A673 (cell line): ENCODE measurements at regions not wholly inside any gene's neighbourhood (a gene's known extent, or its start where the extent isn't known, plus 50 kb on each side); places are given as distances from the start of the nearest gene placed in this dataset.

Experiments
- BruUV-seq: library from RNA; stranded (reverse); fragments of 400-500 nt; replicated peaks from 2 replicates; lab custom pipeline; 2021; lab: Mats Ljungman, UMichigan
- CTCF ChIA-PET: fragments of 300-600 bp; sonication (Branson Sonifier 250); formaldehyde crosslinking; loops from one replicate; lab custom pipeline; 2022; ENCODE audit warnings: antibody characterized with exemption; lab: Charles Lee
- POLR2A ChIA-PET: fragments of 300-600 bp; sonication (Branson Sonifier 250); formaldehyde crosslinking; loops from one replicate; lab custom pipeline; 2022; ENCODE audit warnings: antibody characterized with exemption; ENCODE audit not compliant: low non-redundant PET; lab: Charles Lee
- DNase-seq: peaks from one replicate; pipeline ENCODE4 v3.0.0-alpha.2; 2015; ENCODE audit warnings: low spot score
- H3K27ac ChIP-seq: fragments of 200-600 bp; sonication (generic); 2 replicates; pipeline ENCODE4 v1.5.1; 2016; ENCODE audit warnings: mixed run types, low read depth, mild to moderate bottlenecking, mixed read lengths, antibody characterized with exemption, low read length; ENCODE audit not compliant: poor library complexity, severe bottlenecking
- H3K27me3 ChIP-seq: fragments of 200-600 bp; sonication (generic); replicated peaks from 2 replicates; pipeline ENCODE4 v1.6.1; 2017; ENCODE audit warnings: mixed run types, low read depth, mild to moderate bottlenecking, mixed read lengths, antibody characterized with exemption, low read length; ENCODE audit not compliant: insufficient read depth, poor library complexity
- H3K36me3 ChIP-seq: fragments of 200-600 bp; sonication (generic); 2 replicates; pipeline ENCODE4 v1.6.1; 2016; ENCODE audit warnings: mixed run types, mild to moderate bottlenecking, mixed read lengths, antibody characterized with exemption, low read length; ENCODE audit not compliant: insufficient read depth, poor library complexity, severe bottlenecking
- H3K4me1 ChIP-seq: fragments of 200-600 bp; sonication (generic); 2 replicates; pipeline ENCODE4 v1.6.1; 2017; ENCODE audit warnings: mixed run types, mild to moderate bottlenecking, mixed read lengths, antibody characterized with exemption, low read length; ENCODE audit not compliant: insufficient read depth, poor library complexity, severe bottlenecking
- H3K4me3 ChIP-seq: fragments of 200-600 bp; sonication (generic); 2 replicates; pipeline ENCODE4 v1.5.1; 2016; ENCODE audit warnings: low read depth, mixed run types, mild to moderate bottlenecking, mixed read lengths, low read length; ENCODE audit not compliant: poor library complexity, severe bottlenecking
- H3K9me3 ChIP-seq: fragments of 200-600 bp; sonication (generic); 2 replicates; pipeline ENCODE4 v1.6.1; 2016; ENCODE audit warnings: mixed run types, low read depth, mild to moderate bottlenecking, mixed read lengths, antibody characterized with exemption, low read length; ENCODE audit not compliant: poor library complexity, severe bottlenecking
- CTCF ChIP-seq: fragments of 300-800, 200-600 bp; sonication (generic); conservative IDR thresholded peaks from 2 replicates; pipeline ENCODE4 v1.5.1; 2017; ENCODE audit warnings: low read depth, mild to moderate bottlenecking, antibody characterized with exemption, low read length, moderate library complexity, mixed read lengths
- EZH2 ChIP-seq: fragments of 200-600 bp; sonication (generic); IDR thresholded peaks from 2 replicates; pipeline ENCODE4 v1.6.1; 2017; ENCODE audit warnings: borderline replicate concordance, low read depth, mild to moderate bottlenecking, mixed read lengths, antibody characterized with exemption, low read length; ENCODE audit not compliant: poor library complexity, severe bottlenecking
- intact Hi-C: fragments of 100-400 bp; cut with micrococcal nuclease; formaldehyde crosslinking; loops from one replicate; pipeline ENCODE4 v1.10.0; 2022; ENCODE audit not compliant: unreplicated experiment

- H3K4me3 ChIP-seq = no peak overlapping the region
- no TSS peak for BruUV-seq
- no peak for DNase-seq
- CTCF ChIA-PET = no interaction called here
- H3K9me3 ChIP-seq = peaks cover 6% of the 10 kb centered on the region
- TF ChIP-seq CTCF (no peak), EZH2 (no peak)
- H3K27me3 ChIP-seq = no peaks in the 10 kb centered on the region
- peak overlapping the region; percentile 80 for H3K27ac ChIP-seq
- intact Hi-C loops = loop anchor here (5.0 kb wide), 2 partner anchors 105 to 300 kb away; partner anchors contain the start of gene NCOR2
- POLR2A ChIA-PET = no interaction called here
- peaks cover 36% of the 10 kb centered on the region for H3K36me3 ChIP-seq
- H3K4me1 ChIP-seq = peaks cover 66% of the 10 kb centered on the region
These were observed 105.4 kb downstream of the NCOR2 start for GRCh38 chr12:124461851-124462623.

- Histone ChIP-seq H3K4me3 (no peak overlapping the region), H3K4me1 (peaks cover 63% of the 10 kb centered on the region), H3K27me3 (no peaks in the 10 kb centered on the region), H3K36me3 (peaks cover 39% of the 10 kb centered on the region), H3K27ac (peak overlapping the region; percentile 15), H3K9me3 (peaks cover 6% of the 10 kb centered on the region)
- no peak for TF ChIP-seq EZH2
- no peak for TF ChIP-seq CTCF
- intact Hi-C loops = loop anchor here (5.0 kb wide), 2 partner anchors 106 to 301 kb away; partner anchors contain the start of gene NCOR2
- no peak for DNase-seq
- BruUV-seq = no TSS peak
- ChIA-PET CTCF (no interaction called here), POLR2A (no interaction called here)
These were observed 106.2 kb downstream of the NCOR2 start for GRCh38 chr12:124461241-124461673.

GRCh38 chr12:124460771-124461170 is 106.6 kb downstream of the NCOR2 start:
- Histone ChIP-seq H3K9me3 (peaks cover 6% of the 10 kb centered on the region), H3K27me3 (no peaks in the 10 kb centered on the region), H3K4me3 (no peak overlapping the region), H3K4me1 (peaks cover 58% of the 10 kb centered on the region), H3K27ac (peak overlapping the region; percentile 15), H3K36me3 (peaks cover 41% of the 10 kb centered on the region)
- POLR2A ChIA-PET = no interaction called here
- BruUV-seq = no TSS peak
- CTCF ChIA-PET = no interaction called here
- no peak for DNase-seq
- TF ChIP-seq EZH2 = no peak
- TF ChIP-seq CTCF = no peak
- intact Hi-C loops = loop anchor here (5.0 kb wide), 2 partner anchors 107 to 302 kb away; partner anchors contain the start of gene NCOR2
